ENCODE measurements at regions not wholly inside any gene's neighbourhood (a gene's known extent, or its start where the extent isn't known, plus 50 kb on each side); places are given as distances from the start of the nearest gene placed in this dataset.

- Histone ChIP-seq H3K9me3 (ENCODE audit: control insufficient read depth, insufficient read depth, low read depth, low read length) (no peaks in the 10 kb centered on the region), H3K27ac (ENCODE audit: low read length) (no peak overlapping the region), H3K36me3 (ENCODE audit: control insufficient read depth, insufficient read depth, low read length) (no peaks in the 10 kb centered on the region), H3K4me1 (ENCODE audit: control insufficient read depth, insufficient read depth, low read length) (no peaks in the 10 kb centered on the region), H3K4me3 (ENCODE audit: low read depth in 2 of 2, low read length in 2 of 2) (no peak overlapping the region), H3K27me3 (ENCODE audit: control insufficient read depth, insufficient read depth, low read length) (no peaks in the 10 kb centered on the region)
- POLR2A ChIA-PET: no interaction called here
- no TSS peak for BruUV-seq (replicated peaks)
- CTCF ChIA-PET: no interaction called here
- intact Hi-C loops (cut with micrococcal nuclease; ENCODE audit: unreplicated experiment) (no loop called here), in situ Hi-C loops (cut with HindIII; ENCODE audit: low pct_unique_long_range_greater_than_20kb, low sequenced_read_pairs) (no loop called here)
- TF ChIP-seq TCF7L2 (IDR thresholded peaks at IDR 0.05; ENCODE audit: low read depth, low read length): no peak
- no peak for TF ChIP-seq SIN3A (IDR thresholded peaks at IDR 0.05; ENCODE audit: borderline replicate concordance, insufficient read depth, low read depth, low read length)
- no peak for TF ChIP-seq POLR2AphosphoS5 (IDR thresholded peaks at IDR 0.05; ENCODE audit: low read depth, low read length)
- no peak for TF ChIP-seq REST (IDR thresholded peaks at IDR 0.05; ENCODE audit: insufficient read depth in 1 of 2, low read depth in 2 of 2, low read length in 1 of 2)
- TF ChIP-seq CTCF (IDR thresholded peaks at IDR 0.05): no peak
- DNase-seq (ENCODE audit: low read depth, low spot score) (no peak), ATAC-seq (no peak)
These were observed 443.0 kb downstream of the PCDH10 start for GRCh38 chr4:133592106-133592505.

GRCh38 chr4:133588306-133588705 is 439.2 kb downstream of the PCDH10 start:
- no TSS peak for BruUV-seq (replicated peaks)
- DNase-seq (ENCODE audit: low read depth, low spot score) (no peak), ATAC-seq (no peak)
- ChIA-PET POLR2A (no interaction called here), CTCF (no interaction called here)
- in situ Hi-C loops (cut with HindIII; ENCODE audit: low pct_unique_long_range_greater_than_20kb, low sequenced_read_pairs) (no loop called here), intact Hi-C loops (cut with micrococcal nuclease; ENCODE audit: unreplicated experiment) (no loop called here)
- TF ChIP-seq CTCF (IDR thresholded peaks at IDR 0.05) (no peak), POLR2AphosphoS5 (IDR thresholded peaks at IDR 0.05; ENCODE audit: low read depth, low read length) (no peak), TCF7L2 (IDR thresholded peaks at IDR 0.05; ENCODE audit: low read depth, low read length) (no peak), SIN3A (IDR thresholded peaks at IDR 0.05; ENCODE audit: borderline replicate concordance, insufficient read depth, low read depth, low read length) (no peak), REST (IDR thresholded peaks at IDR 0.05; ENCODE audit: insufficient read depth in 1 of 2, low read depth in 2 of 2, low read length in 1 of 2) (no peak)
- Histone ChIP-seq H3K27ac (ENCODE audit: low read length) (no peak overlapping the region), H3K4me3 (ENCODE audit: low read depth in 2 of 2, low read length in 2 of 2) (no peak overlapping the region), H3K9me3 (ENCODE audit: control insufficient read depth, insufficient read depth, low read depth, low read length) (no peaks in the 10 kb centered on the region), H3K4me1 (ENCODE audit: control insufficient read depth, insufficient read depth, low read length) (no peaks in the 10 kb centered on the region), H3K27me3 (ENCODE audit: control insufficient read depth, insufficient read depth, low read length) (no peaks in the 10 kb centered on the region), H3K36me3 (ENCODE audit: control insufficient read depth, insufficient read depth, low read length) (no peaks in the 10 kb centered on the region)

Measured in Panc1 (cell line).